Mesendoderm (in vitro differentiated cells): ENCODE measurements at regions not wholly inside any gene's neighbourhood (a gene's known extent, or its start where the extent isn't known, plus 50 kb on each side); places are given as distances from the start of the nearest gene placed in this dataset.

ENCODE experiments used
- DNase-seq: peaks from one replicate; pipeline ENCODE4 v3.0.0; 2013
- H2AK5ac ChIP-seq: 2 replicates; pipeline ENCODE4 v1.6.1; 2013; ENCODE audit warnings: low read length, inconsistent platforms
- H2BK120ac ChIP-seq: 2 replicates; pipeline ENCODE4 v1.6.1; 2013; ENCODE audit warnings: low read depth, mild to moderate bottlenecking, low read length, moderate library complexity, mixed read lengths
- H2BK15ac ChIP-seq: replicated peaks from 2 replicates; pipeline ENCODE4 v1.6.1; 2013; ENCODE audit warnings: low read depth, mild to moderate bottlenecking, moderate library complexity
- H2BK5ac ChIP-seq: 2 replicates; pipeline ENCODE4 v1.6.1; 2013; ENCODE audit warnings: low read length, inconsistent platforms
- H3K18ac ChIP-seq: 2 replicates; pipeline ENCODE4 v1.6.1; 2013; ENCODE audit warnings: mild to moderate bottlenecking, low read length, mixed read lengths
- H3K23ac ChIP-seq: one replicate; pipeline ENCODE4 v1.6.1; 2013; ENCODE audit warnings: low read length
- H3K27ac ChIP-seq: 2 replicates; pipeline ENCODE4 v1.5.1; 2013; ENCODE audit warnings: low read depth, mild to moderate bottlenecking, inconsistent platforms, low read length, moderate library complexity
- H3K27me3 ChIP-seq: 2 replicates; pipeline ENCODE4 v1.6.1; 2013; ENCODE audit warnings: low read length, control low read depth, mild to moderate bottlenecking, inconsistent platforms; ENCODE audit not compliant: insufficient read depth, poor library complexity
- H3K36me3 ChIP-seq: 2 replicates; pipeline ENCODE4 v1.6.1; 2013; ENCODE audit warnings: low read length, inconsistent platforms; ENCODE audit not compliant: control insufficient read depth, insufficient read depth
- H3K4ac ChIP-seq: one replicate; pipeline ENCODE4 v1.6.1; 2013; ENCODE audit warnings: low read depth, mild to moderate bottlenecking, low read length, moderate library complexity
- H3K4me1 ChIP-seq: 2 replicates; pipeline ENCODE4 v1.6.1; 2013; ENCODE audit warnings: low read depth, low read length, inconsistent platforms; ENCODE audit not compliant: control insufficient read depth
- H3K4me2 ChIP-seq: 2 replicates; pipeline ENCODE4 v1.6.1; 2013; ENCODE audit warnings: low read length
- H3K4me3 ChIP-seq: 2 replicates; pipeline ENCODE4 v1.5.1; 2013; ENCODE audit warnings: mild to moderate bottlenecking, low read length
- H3K56ac ChIP-seq: one replicate; pipeline ENCODE4 v1.6.1; 2013; ENCODE audit warnings: low read length
- H3K79me1 ChIP-seq: 2 replicates; pipeline ENCODE4 v1.6.1; 2013; ENCODE audit warnings: low read length, inconsistent platforms
- H3K79me2 ChIP-seq: 2 replicates; pipeline ENCODE4 v1.6.1; 2013; ENCODE audit warnings: mild to moderate bottlenecking, low read length; ENCODE audit not compliant: control insufficient read depth, insufficient read depth
- H3K9ac ChIP-seq: 2 replicates; pipeline ENCODE4 v1.6.1; 2013; ENCODE audit warnings: low read length, inconsistent platforms
- H4K5ac ChIP-seq: one replicate; pipeline ENCODE4 v1.6.1; 2013; ENCODE audit warnings: low read length
- H4K8ac ChIP-seq: one replicate; pipeline ENCODE4 v1.6.1; 2013; ENCODE audit warnings: low read depth, mild to moderate bottlenecking, control low read depth, low read length, moderate library complexity
- WGBS: extraction: QIAGEN DNeasy Blood & Tissue Kit; methylation state at CpG from one replicate; pipeline ENCODE4 v1.1.7; 2013; ENCODE audit warnings: low lambda C conversion rate, missing lambda C conversion rate; ENCODE audit not compliant: insufficient coverage; ENCODE audit errors: extremely low coverage; 5-methylcytosine and 5-hydroxymethylcytosine counted together

GRCh38 chr2:163367825-163368582 is 367.8 kb downstream of the FIGN start:
- Histone ChIP-seq H3K9ac (no peak overlapping the region), H2BK120ac (no peak overlapping the region), H4K5ac (no peak overlapping the region), H3K18ac (no peak overlapping the region), H2AK5ac (no peak overlapping the region), H3K4me1 (no peaks in the 10 kb centered on the region), H3K79me1 (no peaks in the 10 kb centered on the region), H3K56ac (no peak overlapping the region), H3K4me3 (no peak overlapping the region), H3K27me3 (no peaks in the 10 kb centered on the region), H2BK15ac (no peak overlapping the region), H3K36me3 (no peaks in the 10 kb centered on the region), H3K4ac (no peak overlapping the region), H3K4me2 (no peak overlapping the region), H4K8ac (no peak overlapping the region), H3K27ac (no peak overlapping the region), H2BK5ac (no peak overlapping the region), H3K23ac (no peak overlapping the region), H3K79me2 (no peaks in the 10 kb centered on the region)
- DNase-seq = no peak
- no CpG with 5 or more reads among the region's 4 CpGs for WGBS

DNA sequence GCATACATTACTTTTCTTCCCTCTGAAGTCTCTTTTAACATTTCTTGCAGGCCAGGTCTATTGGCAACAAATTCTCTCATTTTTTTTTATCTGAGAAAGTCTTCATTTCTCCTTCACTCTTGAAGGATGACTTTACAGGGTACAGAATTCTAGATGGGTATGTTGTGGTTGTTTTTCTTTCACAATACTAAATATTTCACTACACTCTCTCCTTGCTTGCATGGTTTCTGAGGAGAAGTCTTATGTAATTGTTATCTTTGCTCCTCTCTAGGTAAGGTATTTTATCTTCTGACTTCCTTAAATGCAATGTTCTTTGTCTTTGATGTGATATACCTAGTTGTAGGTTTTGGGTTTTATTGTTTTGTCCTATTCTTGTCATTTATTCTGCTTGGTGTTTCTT is 371.1 kb downstream of the FIGN start:
- H3K18ac ChIP-seq = no peak overlapping the region
- H2BK5ac ChIP-seq = no peak overlapping the region
- H4K8ac ChIP-seq = no peak overlapping the region
- H2BK120ac ChIP-seq = no peak overlapping the region
- no peaks in the 10 kb centered on the region for H3K36me3 ChIP-seq
- no peak overlapping the region for H3K56ac ChIP-seq
- no peak overlapping the region for H4K5ac ChIP-seq
- no peak overlapping the region for H3K4ac ChIP-seq
- no peak overlapping the region for H3K4me2 ChIP-seq
- H2BK15ac ChIP-seq = no peak overlapping the region
- H2AK5ac ChIP-seq = no peak overlapping the region
- no peaks in the 10 kb centered on the region for H3K79me1 ChIP-seq
- H3K4me1 ChIP-seq = no peaks in the 10 kb centered on the region
- no peaks in the 10 kb centered on the region for H3K27me3 ChIP-seq
- no peak overlapping the region for H3K23ac ChIP-seq
- no peak overlapping the region for H3K9ac ChIP-seq
- no peak for DNase-seq
- H3K27ac ChIP-seq = no peak overlapping the region
- H3K79me2 ChIP-seq = no peaks in the 10 kb centered on the region
- no peak overlapping the region for H3K4me3 ChIP-seq

- H3K18ac ChIP-seq = no peak overlapping the region
- no peaks in the 10 kb centered on the region for H3K79me2 ChIP-seq
- peak overlapping the region; percentile 14 for H2BK5ac ChIP-seq
- peaks cover 8% of the 10 kb centered on the region for H3K4me1 ChIP-seq
- no peak overlapping the region for H3K9ac ChIP-seq
- no peak overlapping the region for H4K5ac ChIP-seq
- H3K27me3 ChIP-seq = no peaks in the 10 kb centered on the region
- no peaks in the 10 kb centered on the region for H3K36me3 ChIP-seq
- WGBS = no CpG with 5 or more reads among the region's 1 CpG
- DNase-seq = peak; percentile 44
- H2BK15ac ChIP-seq = no peak overlapping the region
- H3K27ac ChIP-seq = no peak overlapping the region
- no peak overlapping the region for H3K4me2 ChIP-seq
- H4K8ac ChIP-seq = no peak overlapping the region
- no peak overlapping the region for H3K4ac ChIP-seq
- no peaks in the 10 kb centered on the region for H3K79me1 ChIP-seq
- no peak overlapping the region for H3K56ac ChIP-seq
- H2BK120ac ChIP-seq = no peak overlapping the region
- H2AK5ac ChIP-seq = no peak overlapping the region
- H3K4me3 ChIP-seq = no peak overlapping the region
- no peak overlapping the region for H3K23ac ChIP-seq
These were observed 382.3 kb downstream of the FIGN start for GRCh38 chr2:163353551-163353950.

- Histone ChIP-seq H2BK120ac (no peak overlapping the region), H3K23ac (no peak overlapping the region), H2AK5ac (no peak overlapping the region), H3K4me3 (no peak overlapping the region), H3K9ac (no peak overlapping the region), H4K8ac (no peak overlapping the region), H2BK5ac (no peak overlapping the region), H3K79me2 (no peaks in the 10 kb centered on the region), H3K36me3 (no peaks in the 10 kb centered on the region), H3K4me1 (peaks cover 8% of the 10 kb centered on the region), H2BK15ac (no peak overlapping the region), H3K4ac (no peak overlapping the region), H3K56ac (no peak overlapping the region), H3K27me3 (no peaks in the 10 kb centered on the region), H4K5ac (no peak overlapping the region), H3K4me2 (no peak overlapping the region), H3K79me1 (no peaks in the 10 kb centered on the region), H3K18ac (no peak overlapping the region), H3K27ac (no peak overlapping the region)
- no CpG with 5 or more reads among the region's 2 CpGs for WGBS
- DNase-seq = no peak
These were observed 383.8 kb downstream of the FIGN start for GRCh38 chr2:163351966-163352365.

GRCh38 chr2:163351143-163351542 is 384.7 kb downstream of the FIGN start:
- Histone ChIP-seq H3K4ac (no peak overlapping the region), H2BK15ac (no peak overlapping the region), H4K5ac (no peak overlapping the region), H3K9ac (no peak overlapping the region), H2BK5ac (no peak overlapping the region), H3K79me1 (no peaks in the 10 kb centered on the region), H3K4me1 (peaks cover 8% of the 10 kb centered on the region), H3K4me2 (no peak overlapping the region), H3K23ac (no peak overlapping the region), H3K4me3 (no peak overlapping the region), H2AK5ac (no peak overlapping the region), H3K36me3 (no peaks in the 10 kb centered on the region), H3K18ac (no peak overlapping the region), H2BK120ac (no peak overlapping the region), H3K27ac (no peak overlapping the region), H3K56ac (no peak overlapping the region), H3K27me3 (no peaks in the 10 kb centered on the region), H3K79me2 (no peaks in the 10 kb centered on the region), H4K8ac (no peak overlapping the region)
- DNase-seq = no peak
- no CpG with 5 or more reads among the region's 3 CpGs for WGBS

DNA sequence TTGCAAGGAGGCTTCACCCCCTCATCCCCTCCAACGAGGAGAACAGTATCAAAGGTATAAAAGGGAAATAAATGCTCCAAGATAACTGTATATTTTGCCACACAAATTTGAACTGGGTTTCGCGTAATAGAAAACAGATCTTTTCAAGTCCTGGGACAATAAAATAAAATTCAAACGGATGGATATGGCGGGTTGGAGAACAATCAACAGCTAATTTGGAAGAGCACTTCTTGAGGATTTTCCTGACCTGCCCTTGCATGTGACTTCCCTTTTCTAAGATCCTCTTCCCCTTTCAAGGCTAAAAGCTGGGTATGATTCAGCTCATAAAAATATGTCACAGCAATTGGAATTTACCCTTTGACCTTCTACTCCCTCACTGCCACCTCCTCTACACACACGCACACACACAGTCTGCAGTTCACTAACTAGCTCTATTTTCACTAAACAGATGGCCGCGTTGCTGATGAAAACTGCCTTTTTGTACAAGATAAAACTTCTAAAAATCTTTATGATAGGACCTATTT is 386.9 kb downstream of the FIGN start:
- no CpG with 5 or more reads among the region's 8 CpGs for WGBS
- H3K56ac ChIP-seq = peak overlapping the region; percentile 81
- H3K27me3 ChIP-seq = no peaks in the 10 kb centered on the region
- no peak overlapping the region for H3K4ac ChIP-seq
- no peaks in the 10 kb centered on the region for H3K36me3 ChIP-seq
- H3K23ac ChIP-seq = no peak overlapping the region
- peaks cover 8% of the 10 kb centered on the region for H3K4me1 ChIP-seq
- no peak overlapping the region for H4K8ac ChIP-seq
- no peak overlapping the region for H3K18ac ChIP-seq
- H3K4me3 ChIP-seq = no peak overlapping the region
- H2AK5ac ChIP-seq = no peak overlapping the region
- DNase-seq = peak; percentile 73
- H4K5ac ChIP-seq = no peak overlapping the region
- no peak overlapping the region for H2BK5ac ChIP-seq
- H3K9ac ChIP-seq = peak overlapping the region; percentile 70
- H3K79me2 ChIP-seq = no peaks in the 10 kb centered on the region
- H2BK120ac ChIP-seq = no peak overlapping the region
- no peaks in the 10 kb centered on the region for H3K79me1 ChIP-seq
- peak overlapping the region; percentile 52 for H3K4me2 ChIP-seq
- no peak overlapping the region for H2BK15ac ChIP-seq
- H3K27ac ChIP-seq = peak overlapping the region; percentile 95
